HCT116 (cell line): ENCODE measurements at regions not wholly inside any gene's neighbourhood (a gene's known extent, or its start where the extent isn't known, plus 50 kb on each side); places are given as distances from the start of the nearest gene placed in this dataset.

Source experiments
- ATAC-seq: fragments of 200-7000 bp; cut with Tn5 transposase; 2 replicates; pipeline ENCODE4 v1.9.1; 2020; ENCODE audit warnings: mild to moderate bottlenecking, moderate library complexity
- BruUV-seq: library from RNA; stranded (reverse); fragments of 400-500 nt; replicated peaks from 2 replicates; lab custom pipeline; 2021; lab: Mats Ljungman, UMichigan
- CTCF ChIA-PET: fragments of 300-600 bp; sonication (Branson Sonifier 250); formaldehyde crosslinking; loops from one replicate; lab custom pipeline; 2021; ENCODE audit warnings: antibody characterized with exemption; lab: Charles Lee
- POLR2A ChIA-PET: fragments of 300-600, 350-600 bp; sonication (Branson Sonifier 250); formaldehyde crosslinking; loops from one replicate; lab custom pipeline; 2021; ENCODE audit warnings: antibody characterized with exemption; lab: Charles Lee
- RAD21 ChIA-PET, 2 experiments: fragments of 300-600 bp; sonication (Branson Sonifier 250); formaldehyde crosslinking; loops; one replicate each; lab custom pipeline; 2023; ENCODE audit warnings: low total read pairs in 2 of 2; ENCODE audit not compliant: uncharacterized antibody in 2 of 2, unreplicated experiment in 2 of 2, low non-redundant PET in 1 of 2; lab: Charles Lee
- DNase-seq: peaks from one replicate; pipeline ENCODE4 v3.0.0-alpha.2; 2010; ENCODE audit warnings: low read depth, low spot score
- H2AFZ ChIP-seq: fragments of 200-600 bp; shearing (Covaris generic), sonication (generic); 2 replicates; pipeline ENCODE4 v1.6.1; 2017; ENCODE audit warnings: low read depth, mixed run types, mixed read lengths, antibody characterized with exemption, low read length; ENCODE audit not compliant: poor library complexity, severe bottlenecking
- H3K27ac ChIP-seq: 2 replicates; pipeline ENCODE4 v1.5.1; 2012; ENCODE audit warnings: low read depth, low read length
- H3K27me3 ChIP-seq: fragments of 200-600 bp; sonication (generic); 2 replicates; pipeline ENCODE4 v1.6.1; 2016; ENCODE audit warnings: mixed run types, low read length, mixed read lengths; ENCODE audit not compliant: insufficient read depth
- H3K36me3 ChIP-seq, 2 experiments: fragments of 200-500 bp in 1 of 2; fragments of 200-600 bp in 1 of 2; sonication (Bioruptor generic) in 1 of 2; sonication (generic) in 1 of 2; 2 replicates each; pipeline versions ENCODE4 v1.5.1 to v1.6.1; 2014 to 2016; ENCODE audit warnings: low read length in 2 of 2, inconsistent platforms in 1 of 2, mixed read lengths in 1 of 2, mixed run types in 1 of 2; ENCODE audit not compliant: insufficient read depth in 2 of 2, control insufficient read depth in 1 of 2
- H3K4me1 ChIP-seq, 2 experiments: fragments of 200-600 bp in 1 of 2; sonication (generic) in 1 of 2; 2 replicates each; pipeline versions ENCODE4 v1.5.1 to v1.6.1; 2012 to 2017; ENCODE audit warnings: low read length in 2 of 2, inconsistent platforms in 1 of 2, mild to moderate bottlenecking in 1 of 2, mixed read lengths in 1 of 2, mixed run types in 1 of 2, moderate library complexity in 1 of 2; ENCODE audit not compliant: insufficient read depth in 2 of 2, control insufficient read depth in 1 of 2
- H3K4me2 ChIP-seq: fragments of 200-600 bp; sonication (generic); 2 replicates; pipeline ENCODE4 v1.6.1; 2017; ENCODE audit warnings: mixed run types, low read length, mixed read lengths
- H3K4me3 ChIP-seq, 2 experiments: fragments of 200-600 bp in 1 of 2; sonication (generic) in 1 of 2; replicated peaks in 1 of 2; 2 replicates each; pipeline ENCODE4 v1.5.1; 2011 to 2016; ENCODE audit warnings: low read length in 2 of 2, control low read depth in 1 of 2, low read depth in 1 of 2, mild to moderate bottlenecking in 1 of 2, mixed read lengths in 1 of 2, mixed run types in 1 of 2
- H3K79me2 ChIP-seq: fragments of 200-600 bp; sonication (generic); 2 replicates; pipeline ENCODE4 v1.6.1; 2017; ENCODE audit warnings: mild to moderate bottlenecking, mixed run types, low read length, moderate library complexity, mixed read lengths; ENCODE audit not compliant: insufficient read depth
- H3K9ac ChIP-seq: fragments of 200-600 bp; sonication (generic); 2 replicates; pipeline ENCODE4 v1.6.1; 2016; ENCODE audit warnings: low read length, mixed read lengths
- H3K9me2 ChIP-seq: fragments of 200-600 bp; sonication (generic), shearing (Covaris generic); 2 replicates; pipeline ENCODE4 v1.6.1; 2017; ENCODE audit warnings: mixed run types, mild to moderate bottlenecking, moderate library complexity; ENCODE audit not compliant: insufficient read depth
- H3K9me3 ChIP-seq, 2 experiments: fragments of 200-500 bp in 1 of 2; fragments of 200-600 bp in 1 of 2; sonication (Bioruptor generic) in 1 of 2; sonication (generic) in 1 of 2; 2 replicates each; pipeline ENCODE4 v1.6.1; 2014 to 2017; ENCODE audit warnings: low read length in 2 of 2, mixed read lengths in 2 of 2, inconsistent platforms in 1 of 2, low read depth in 1 of 2, mild to moderate bottlenecking in 1 of 2, mixed run types in 1 of 2, moderate library complexity in 1 of 2; ENCODE audit not compliant: control insufficient read depth in 1 of 2, insufficient read depth in 1 of 2
- H4K20me1 ChIP-seq: fragments of 200-600 bp; sonication (generic), shearing (Covaris generic); 2 replicates; pipeline ENCODE4 v1.6.1; 2017; ENCODE audit warnings: mixed run types, mild to moderate bottlenecking, moderate library complexity; ENCODE audit not compliant: insufficient read depth
- CEBPB ChIP-seq: IDR thresholded peaks from 2 replicates; pipeline ENCODE4 v1.6.1; 2012; ENCODE audit warnings: low read depth
- CTCF ChIP-seq, 3 experiments: fragments of 200-600 bp in 1 of 3; sonication (generic) in 1 of 3; IDR thresholded peaks in 2 of 3; conservative IDR thresholded peaks in 1 of 3; 2 replicates each; pipeline ENCODE4 v1.5.1; 2012 to 2017; ENCODE audit warnings: low read depth in 2 of 3, low read length in 2 of 3, antibody characterized with exemption in 1 of 3, borderline replicate concordance in 1 of 3, control low read depth in 1 of 3, mild to moderate bottlenecking in 1 of 3, mixed read lengths in 1 of 3, mixed run types in 1 of 3, moderate library complexity in 1 of 3; ENCODE audit not compliant: insufficient read depth in 1 of 3
- EGR1 ChIP-seq: IDR thresholded peaks from 2 replicates; pipeline ENCODE4 v1.6.1; 2012; ENCODE audit warnings: low read depth
- ELF1 ChIP-seq: IDR thresholded peaks from 2 replicates; pipeline ENCODE4 v1.6.1; 2012; ENCODE audit warnings: low read depth, borderline replicate concordance
- EZH2phosphoT487 ChIP-seq: fragments of 200-600 bp; IDR thresholded peaks from 2 replicates; pipeline ENCODE4 v1.6.1; 2018; ENCODE audit warnings: antibody characterized with exemption, borderline replicate concordance
- RAD21 ChIP-seq: IDR thresholded peaks from 2 replicates; pipeline ENCODE4 v1.6.1; 2012; ENCODE audit warnings: low read depth, mild to moderate bottlenecking
- TCF7L2 ChIP-seq: IDR thresholded peaks from 2 replicates; pipeline ENCODE4 v1.7.0; 2011; ENCODE audit warnings: borderline replicate concordance, inconsistent platforms; ENCODE audit not compliant: insufficient read depth, insufficient read length; ENCODE audit errors: extremely low read depth
- intact Hi-C: fragments of 100-400 bp; cut with micrococcal nuclease; formaldehyde crosslinking; loops from 2 replicates; pipeline ENCODE4 v1.10.0; 2022

DNA sequence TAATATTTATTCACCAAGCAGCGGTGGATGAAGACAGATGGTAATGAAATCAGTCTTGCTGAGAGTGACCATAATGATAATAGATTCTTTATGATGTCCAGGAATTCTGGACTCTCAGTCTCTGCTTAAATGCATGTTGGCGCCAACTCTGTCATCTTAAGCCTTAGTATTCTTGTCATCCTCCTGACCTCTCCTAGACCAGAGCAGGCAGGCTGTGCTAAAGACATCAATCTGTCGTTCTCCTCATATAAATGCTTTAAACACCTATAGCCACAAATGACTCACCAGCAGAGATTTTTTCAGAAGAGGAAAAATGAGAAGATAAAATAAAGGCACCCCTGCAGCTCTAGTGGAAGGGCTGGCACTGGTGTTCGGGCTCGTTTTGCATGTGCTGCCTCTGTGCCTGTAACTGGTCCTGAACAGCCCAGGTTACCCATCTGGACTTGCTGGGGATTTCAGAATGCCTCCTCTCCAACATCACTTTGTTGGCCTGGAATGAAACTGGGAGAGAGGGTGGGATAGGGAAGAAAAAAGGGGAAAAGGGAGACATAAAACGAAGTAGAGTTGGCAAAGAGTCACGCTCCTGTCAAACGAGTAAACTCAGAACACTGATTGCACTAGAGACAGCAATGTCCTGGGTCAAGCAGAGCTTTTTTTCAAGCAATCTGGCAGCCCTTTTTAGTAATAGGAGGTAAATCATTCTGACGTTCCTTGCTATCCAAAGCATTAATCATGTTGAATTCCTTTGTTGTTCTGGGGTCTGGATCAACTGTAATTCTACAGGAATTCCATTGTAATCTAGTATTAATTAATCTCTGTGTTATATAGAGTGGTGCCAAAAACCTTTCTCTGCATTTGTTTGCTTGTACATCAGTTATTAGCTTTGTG lies 195.5 kb upstream of the CLINT1 start:
- H3K4me3 ChIP-seq: no peak overlapping the region
- no peaks in the 10 kb centered on the region for H3K79me2 ChIP-seq
- no peaks in the 10 kb centered on the region for H4K20me1 ChIP-seq
- H3K9me3 ChIP-seq: no peaks in the 10 kb centered on the region
- H3K9me2 ChIP-seq: no peaks in the 10 kb centered on the region
- intact Hi-C loops: no loop called here
- no peaks in the 10 kb centered on the region for H3K4me1 ChIP-seq
- TF ChIP-seq RAD21 (no peak), TCF7L2 (no peak), EZH2phosphoT487 (no peak), EGR1 (no peak), CTCF (IDR thresholded peaks at IDR 0.05 in 2 of 3, conservative IDR thresholded peaks at IDR 0.05 in 1 of 3; ENCODE audit: borderline replicate concordance in 1 of 3, insufficient read depth in 1 of 3, low read depth in 2 of 3, low read length in 2 of 3) (no peak)
- H3K27ac ChIP-seq: no peak overlapping the region
- no peak overlapping the region for H2AFZ ChIP-seq
- RAD21 ChIA-PET: no interaction called here
- no peaks in the 10 kb centered on the region for H3K36me3 ChIP-seq
- POLR2A ChIA-PET: no interaction called here
- ATAC-seq (peak; percentile 27; the same call in 1 of the 2 replicates), DNase-seq (no peak)
- H3K27me3 ChIP-seq: peaks cover 74% of the 10 kb centered on the region
- CTCF ChIA-PET: interaction anchor here (0.7 to 0.9 kb wide), 2 partner anchors 21 kb away, joined by 3 read pairs; no protein-coding TSS in a partner anchor
- no peak overlapping the region for H3K9ac ChIP-seq
- no peak overlapping the region for H3K4me2 ChIP-seq
- BruUV-seq: no TSS peak

- RAD21 ChIA-PET: no interaction called here
Measured at GRCh38 chr5:158051036-158051435, 192.1 kb upstream of the CLINT1 start.

More at GRCh38 chr5:158051036-158051435, 192.1 kb upstream of the CLINT1 start:
- Histone ChIP-seq H3K79me2 (no peaks in the 10 kb centered on the region), H3K27me3 (peaks cover 63% of the 10 kb centered on the region), H3K36me3 (no peaks in the 10 kb centered on the region), H4K20me1 (no peaks in the 10 kb centered on the region), H3K9ac (no peak overlapping the region), H3K4me1 (no peaks in the 10 kb centered on the region), H3K27ac (no peak overlapping the region), H3K9me3 (no peaks in the 10 kb centered on the region), H2AFZ (no peak overlapping the region), H3K9me2 (no peaks in the 10 kb centered on the region), H3K4me2 (no peak overlapping the region), H3K4me3 (no peak overlapping the region)
- ATAC-seq (no peak), DNase-seq (no peak)
- POLR2A ChIA-PET: no interaction called here
- CTCF ChIA-PET: interaction anchor here (1.9 kb wide), 1 partner anchor 24 kb away, joined by 6 read pairs; no protein-coding TSS in a partner anchor
- no peak for TF ChIP-seq CEBPB
- TF ChIP-seq ELF1: no peak
- no TSS peak for BruUV-seq
- intact Hi-C loops: no loop called here
